Upper lobe of left lung (tissue), 4 donors: ENCODE measurements at regions not wholly inside any gene's neighbourhood (a gene's known extent, or its start where the extent isn't known, plus 50 kb on each side); places are given as distances from the start of the nearest gene placed in this dataset.

Experiments
- EP300 ChIP-seq, 4 donors: sonication (generic); formaldehyde crosslinking; IDR thresholded peaks; one replicate each; pipeline ENCODE4 v1.5.1; 2017; ENCODE audit warnings: antibody characterized with exemption in 4 of 4, control low read depth in 2 of 4
- POLR2AphosphoS5 ChIP-seq, 2 donors: sonication (generic); formaldehyde crosslinking; IDR thresholded peaks; one replicate each; pipeline ENCODE4 v1.5.1; 2017; ENCODE audit warnings: antibody characterized with exemption in 2 of 2
- TF ChIP-seq, protein P1 (sequence below), 6 experiments: fragments of 450-650 bp in 4 of 6; fragments of 200-600 bp in 2 of 6; sonication (generic) in 2 of 6; IDR thresholded peaks; one replicate each; pipeline ENCODE4 v1.5.1; 2016 to 2019; ENCODE audit warnings: antibody characterized with exemption in 6 of 6

DNA sequence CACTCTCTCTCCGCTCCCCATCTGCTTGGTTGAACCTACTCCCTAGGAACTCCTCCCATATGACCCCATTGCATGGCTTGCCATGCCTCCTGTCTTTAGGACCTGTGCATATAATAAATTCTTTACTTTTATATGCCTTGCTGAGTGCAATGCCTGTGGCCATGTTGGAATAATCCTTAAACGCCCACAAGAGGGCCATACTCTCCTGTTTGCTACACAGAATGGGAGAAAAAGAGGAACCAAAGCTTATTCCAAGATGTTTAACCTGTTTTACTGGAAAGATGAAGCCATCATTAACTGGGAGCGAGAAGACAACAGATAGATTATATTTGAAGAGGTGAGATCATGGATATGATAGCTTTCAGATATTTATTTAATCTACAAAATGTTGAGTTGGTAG, 1097.8 kb downstream of the NAALADL2 start:
- TF ChIP-seq POLR2AphosphoS5 (IDR thresholded peaks at IDR 0.05) (no peak), EP300 (IDR thresholded peaks at IDR 0.05) (no peak)
- TF ChIP-seq, protein P1, sequence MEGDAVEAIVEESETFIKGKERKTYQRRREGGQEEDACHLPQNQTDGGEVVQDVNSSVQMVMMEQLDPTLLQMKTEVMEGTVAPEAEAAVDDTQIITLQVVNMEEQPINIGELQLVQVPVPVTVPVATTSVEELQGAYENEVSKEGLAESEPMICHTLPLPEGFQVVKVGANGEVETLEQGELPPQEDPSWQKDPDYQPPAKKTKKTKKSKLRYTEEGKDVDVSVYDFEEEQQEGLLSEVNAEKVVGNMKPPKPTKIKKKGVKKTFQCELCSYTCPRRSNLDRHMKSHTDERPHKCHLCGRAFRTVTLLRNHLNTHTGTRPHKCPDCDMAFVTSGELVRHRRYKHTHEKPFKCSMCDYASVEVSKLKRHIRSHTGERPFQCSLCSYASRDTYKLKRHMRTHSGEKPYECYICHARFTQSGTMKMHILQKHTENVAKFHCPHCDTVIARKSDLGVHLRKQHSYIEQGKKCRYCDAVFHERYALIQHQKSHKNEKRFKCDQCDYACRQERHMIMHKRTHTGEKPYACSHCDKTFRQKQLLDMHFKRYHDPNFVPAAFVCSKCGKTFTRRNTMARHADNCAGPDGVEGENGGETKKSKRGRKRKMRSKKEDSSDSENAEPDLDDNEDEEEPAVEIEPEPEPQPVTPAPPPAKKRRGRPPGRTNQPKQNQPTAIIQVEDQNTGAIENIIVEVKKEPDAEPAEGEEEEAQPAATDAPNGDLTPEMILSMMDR (IDR thresholded peaks at IDR 0.05) = no peak
